ENCODE measurements at regions not wholly inside any gene's neighbourhood (a gene's known extent, or its start where the extent isn't known, plus 50 kb on each side); places are given as distances from the start of the nearest gene placed in this dataset.
"Not testable (repeated sequence)": the region's sequence is repeated elsewhere in the genome, so short reads cannot be mapped to it uniquely, and the experiment has no call there.

GRCh38 chr9:126183266-126183665 lies 143.4 kb upstream of the MVB12B start:
- Mint-ChIP-seq H3K4me1 (no peaks in the 10 kb centered on the region), H3K27ac (no peak overlapping the region), H3K9me3 (peaks cover 5 to 18% (median 12%) of the 10 kb centered on the region in 7 donors), H3K4me3 (no peak overlapping the region), H3K36me3 (no peaks in the 10 kb centered on the region), H3K27me3 (ENCODE audit: low read depth in 3 of 3) (peaks cover 8 to 38% (median 11%) of the 10 kb centered on the region in 3 donors)
- Histone ChIP-seq H3K4me3 (replicated peaks in 1 of 3; ENCODE audit: low read depth in 2 of 3, low read length in 3 of 3) (no peak overlapping the region), H3K79me2 (ENCODE audit: insufficient read depth, low read length) (no peaks in the 10 kb centered on the region), H2AFZ (ENCODE audit: insufficient read depth, low read depth, low read length, poor library complexity, severe bottlenecking) (no peak overlapping the region), H3K4me1 (ENCODE audit: control insufficient read depth in 1 of 2, insufficient read depth in 2 of 2, low read length in 2 of 2) (no peaks in the 10 kb centered on the region), H3K4me2 (replicated peaks; ENCODE audit: extremely low read depth, low read length, poor library complexity, severe bottlenecking) (no peak overlapping the region), H3K36me3 (replicated peaks in 1 of 2; ENCODE audit: control insufficient read depth in 1 of 2, insufficient read depth in 2 of 2, low read length in 2 of 2) (no peaks in the 10 kb centered on the region), H3K27me3 (ENCODE audit: control insufficient read depth in 2 of 2, insufficient read depth in 2 of 2, low read length in 2 of 2) (peaks cover 0 to 17% of the 10 kb centered on the region in 2 donors), H3K9me3 (replicated peaks in 1 of 2; ENCODE audit: control insufficient read depth in 1 of 2, insufficient read depth in 1 of 2, low read length in 2 of 2) (peaks cover 0 to 11% of the 10 kb centered on the region in 2 donors), H3K9ac (ENCODE audit: insufficient read depth, low read length, poor library complexity, severe bottlenecking) (no peak overlapping the region), H3K27ac (ENCODE audit: low read depth in 1 of 2, low read length in 2 of 2) (no peak overlapping the region), H4K20me1 (ENCODE audit: insufficient read depth, low read length) (no peaks in the 10 kb centered on the region)
- no peak for DNase-seq
- WGBS (ENCODE audit: insufficient coverage), result no CpG with 5 or more reads among the region's 10 CpGs
- intact Hi-C loops (cut with micrococcal nuclease), result no loop called here
- no peak for TF ChIP-seq CTCF (IDR thresholded peaks at IDR 0.05)

GRCh38 chr9:126190994-126191393 lies 135.6 kb upstream of the MVB12B start:
- H3K4me1 Mint-ChIP-seq; H3K27ac ChIP-seq (ENCODE audit: low read depth in 1 of 2, low read length in 2 of 2); H3K27ac Mint-ChIP-seq; intact Hi-C loops (cut with micrococcal nuclease); H3K9me3 Mint-ChIP-seq; H3K36me3 ChIP-seq (replicated peaks in 1 of 2; ENCODE audit: control insufficient read depth in 1 of 2, insufficient read depth in 2 of 2, low read length in 2 of 2); H3K9me3 ChIP-seq (replicated peaks in 1 of 2; ENCODE audit: control insufficient read depth in 1 of 2, insufficient read depth in 1 of 2, low read length in 2 of 2); H3K36me3 Mint-ChIP-seq; H3K79me2 ChIP-seq (ENCODE audit: insufficient read depth, low read length); DNase-seq; H4K20me1 ChIP-seq (ENCODE audit: insufficient read depth, low read length); H3K4me2 ChIP-seq (replicated peaks; ENCODE audit: extremely low read depth, low read length, poor library complexity, severe bottlenecking); H3K9ac ChIP-seq (ENCODE audit: insufficient read depth, low read length, poor library complexity, severe bottlenecking); H2AFZ ChIP-seq (ENCODE audit: insufficient read depth, low read depth, low read length, poor library complexity, severe bottlenecking); H3K4me3 ChIP-seq (replicated peaks in 1 of 3; ENCODE audit: low read depth in 2 of 3, low read length in 3 of 3); H3K4me1 ChIP-seq (ENCODE audit: control insufficient read depth in 1 of 2, insufficient read depth in 2 of 2, low read length in 2 of 2); H3K27me3 ChIP-seq (ENCODE audit: control insufficient read depth in 2 of 2, insufficient read depth in 2 of 2, low read length in 2 of 2); H3K4me3 Mint-ChIP-seq: not testable (repeated sequence)
- no CpG with 5 or more reads among the region's 2 CpGs for WGBS (ENCODE audit: insufficient coverage)
- peaks cover 4 to 29% (median 5%) of the 10 kb centered on the region in 3 donors for H3K27me3 Mint-ChIP-seq (ENCODE audit: low read depth in 3 of 3)

Data from CD14-positive monocyte (primary cell).